HEK293 (cell line): ENCODE measurements at regions not wholly inside any gene's neighbourhood (a gene's known extent, or its start where the extent isn't known, plus 50 kb on each side); places are given as distances from the start of the nearest gene placed in this dataset.

Experiments
- CTCF ChIA-PET: fragments of 350-600 bp; formaldehyde crosslinking; extraction: SDS; loops from one replicate; lab custom pipeline; 2021; ENCODE audit warnings: antibody characterized with exemption; lab: Yijun Ruan, JAX
- POLR2A ChIA-PET: fragments of 300-600 bp; formaldehyde crosslinking; extraction: SDS; loops from one replicate; lab custom pipeline; 2020; ENCODE audit warnings: antibody characterized with exemption, inconsistent platforms; lab: Yijun Ruan, JAX
- H3K27ac ChIP-seq: fragments of 200-500 bp; sonication (Bioruptor generic); 2 replicates; pipeline ENCODE4 v1.5.1; 2014; ENCODE audit warnings: low read depth, low read length, control low read depth, inconsistent platforms; ENCODE audit errors: extremely low read depth
- H3K36me3 ChIP-seq, 2 experiments: fragments of 200-500 bp in 1 of 2; sonication (Bioruptor generic) in 1 of 2; 1 replicate in 1 of 2; 2 replicates in 1 of 2; pipeline ENCODE4 v1.5.1; 2014 to 2017; ENCODE audit warnings: inconsistent platforms in 2 of 2, low read length in 2 of 2; ENCODE audit not compliant: control insufficient read depth in 2 of 2, insufficient read depth in 1 of 2
- H3K4me1 ChIP-seq: fragments of 200-500 bp; sonication (Bioruptor generic); 2 replicates; pipeline ENCODE4 v1.5.1; 2014; ENCODE audit warnings: mild to moderate bottlenecking, low read length, inconsistent platforms; ENCODE audit not compliant: control insufficient read depth, insufficient read depth
- H3K4me3 ChIP-seq: 2 replicates; pipeline ENCODE4 v1.5.1; 2011; ENCODE audit warnings: low read depth, mild to moderate bottlenecking, control low read depth, low read length, moderate library complexity
- H3K9me3 ChIP-seq: fragments of 200-500 bp; sonication (Bioruptor generic); 2 replicates; pipeline ENCODE4 v1.5.1; 2014; ENCODE audit warnings: low read depth, low read length, inconsistent platforms; ENCODE audit not compliant: control insufficient read depth, insufficient read depth
- BCL11B ChIP-seq: fragments of 450-650 bp; formaldehyde crosslinking; IDR thresholded peaks from 2 replicates; pipeline ENCODE4 v1.5.1; 2016; ENCODE audit warnings: low read depth, missing biosample characterization, missing genetic modification characterization
- GLI4 ChIP-seq: fragments of 450-650 bp; formaldehyde crosslinking; IDR thresholded peaks from 2 replicates; pipeline ENCODE4 v1.5.1; 2016; ENCODE audit warnings: missing biosample characterization, missing genetic modification characterization
- HOXC10 ChIP-seq: sonication (generic); formaldehyde crosslinking; IDR thresholded peaks from 2 replicates; pipeline ENCODE4 v1.8.1; 2023; ENCODE audit warnings: mild to moderate bottlenecking, missing genetic modification reagents
- IKZF3 ChIP-seq: fragments of 450-650 bp; IDR thresholded peaks from 2 replicates; pipeline ENCODE4 v1.5.0; 2018; ENCODE audit warnings: missing biosample characterization, mild to moderate bottlenecking, missing genetic modification characterization, moderate library complexity
- KLF16 ChIP-seq: fragments of 450-650 bp; formaldehyde crosslinking; IDR thresholded peaks from 2 replicates; pipeline ENCODE4 v1.5.1; 2017; ENCODE audit warnings: missing biosample characterization, missing genetic modification characterization
- MYNN ChIP-seq: fragments of 450-650 bp; formaldehyde crosslinking; IDR thresholded peaks from 2 replicates; pipeline ENCODE4 v1.5.1; 2016; ENCODE audit warnings: missing biosample characterization, missing genetic modification characterization, borderline replicate concordance
- PRDM1 ChIP-seq: fragments of 450-650 bp; formaldehyde crosslinking; IDR thresholded peaks from 2 replicates; pipeline ENCODE4; 2016; ENCODE audit warnings: missing biosample characterization, missing genetic modification characterization
- TRIM28 ChIP-seq: IDR thresholded peaks from 2 replicates; pipeline ENCODE4 v1.6.1; 2011; ENCODE audit warnings: low read length, control low read depth, borderline replicate concordance
- ZFP41 ChIP-seq: fragments of 450-650 bp; formaldehyde crosslinking; IDR thresholded peaks from 2 replicates; pipeline ENCODE4 v1.5.1; 2016; ENCODE audit warnings: missing biosample characterization, missing genetic modification characterization, borderline replicate concordance
- ZFP69B ChIP-seq: fragments of 450-650 bp; formaldehyde crosslinking; IDR thresholded peaks from 2 replicates; pipeline ENCODE4 v1.5.1; 2016; ENCODE audit warnings: missing biosample characterization, missing genetic modification characterization
- ZNF146 ChIP-seq: fragments of 450-650 bp; formaldehyde crosslinking; IDR thresholded peaks from 2 replicates; pipeline ENCODE4 v1.5.1; 2016; ENCODE audit warnings: missing biosample characterization, missing genetic modification characterization
- ZNF155 ChIP-seq: fragments of 450-650 bp; formaldehyde crosslinking; IDR thresholded peaks from 2 replicates; pipeline ENCODE4 v1.5.1; 2016; ENCODE audit warnings: missing biosample characterization, missing genetic modification characterization
- ZNF2 ChIP-seq: fragments of 450-650 bp; formaldehyde crosslinking; IDR thresholded peaks from 2 replicates; pipeline ENCODE4 v1.5.1; 2016; ENCODE audit warnings: missing biosample characterization, missing genetic modification characterization
- ZNF223 ChIP-seq: fragments of 450-650 bp; formaldehyde crosslinking; IDR thresholded peaks from 2 replicates; pipeline ENCODE4 v1.5.1; 2016; ENCODE audit warnings: missing biosample characterization, missing genetic modification characterization
- ZNF302 ChIP-seq: fragments of 450-650 bp; formaldehyde crosslinking; IDR thresholded peaks from 2 replicates; pipeline ENCODE4 v1.5.1; 2016; ENCODE audit warnings: missing biosample characterization, missing genetic modification characterization, low read depth
- ZNF335 ChIP-seq: fragments of 450-650 bp; formaldehyde crosslinking; conservative IDR thresholded peaks from 2 replicates; pipeline ENCODE4 v1.5.1; 2016; ENCODE audit warnings: missing biosample characterization, missing genetic modification characterization
- ZNF391 ChIP-seq: fragments of 450-650 bp; formaldehyde crosslinking; IDR thresholded peaks from 2 replicates; pipeline ENCODE4 v1.5.1; 2016; ENCODE audit warnings: low read depth, missing biosample characterization, missing genetic modification characterization, borderline replicate concordance
- ZNF501 ChIP-seq: fragments of 450-650 bp; formaldehyde crosslinking; IDR thresholded peaks from 2 replicates; pipeline ENCODE4 v1.5.1; 2016; ENCODE audit warnings: missing biosample characterization, missing genetic modification characterization
- ZNF624 ChIP-seq: fragments of 450-650 bp; formaldehyde crosslinking; IDR thresholded peaks from 2 replicates; pipeline ENCODE4 v1.5.1; 2017; ENCODE audit warnings: missing biosample characterization, missing genetic modification characterization
- ZNF837 ChIP-seq: fragments of 450-650 bp; formaldehyde crosslinking; IDR thresholded peaks from 2 replicates; pipeline ENCODE4 v1.5.1; 2016; ENCODE audit warnings: missing biosample characterization, missing genetic modification characterization
- TF ChIP-seq, protein P1 (sequence below): fragments of 450-650 bp; formaldehyde crosslinking; IDR thresholded peaks from 2 replicates; pipeline ENCODE4 v1.5.1; 2016; ENCODE audit warnings: missing biosample characterization, missing genetic modification characterization, borderline replicate concordance
- TF ChIP-seq, protein P2 (sequence below): fragments of 450-650 bp; formaldehyde crosslinking; IDR thresholded peaks from 2 replicates; pipeline ENCODE4 v1.5.1; 2016; ENCODE audit warnings: missing biosample characterization, missing genetic modification characterization
- TF ChIP-seq, protein P3 (sequence below): fragments of 450-650 bp; formaldehyde crosslinking; IDR thresholded peaks from 2 replicates; pipeline ENCODE4 v1.5.1; 2016; ENCODE audit warnings: missing biosample characterization, missing genetic modification characterization, borderline replicate concordance

DNA sequence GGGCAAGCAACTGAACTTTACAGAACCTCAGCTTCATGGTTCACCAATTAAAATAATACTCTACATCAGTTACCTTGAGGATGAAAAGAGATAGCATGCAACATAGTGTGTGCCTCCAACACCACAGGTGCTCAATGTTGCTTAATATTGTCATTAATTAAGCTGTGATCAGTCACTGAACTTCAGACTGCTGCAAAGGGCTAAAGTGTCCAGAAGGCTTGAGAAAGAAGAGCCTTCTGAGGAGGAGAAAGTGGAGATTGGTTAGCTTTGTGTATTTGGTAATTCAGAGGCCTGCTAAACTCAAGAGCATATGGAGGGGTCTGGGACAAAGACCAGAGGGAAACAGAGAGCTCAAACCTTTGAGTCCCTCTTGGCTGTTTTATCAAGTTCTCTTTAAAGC lies 66.3 kb upstream of the SELENOP start (continued):
- TF ChIP-seq ZNF335 (tag by site-specific recombination) = no peak
- TF ChIP-seq ZNF2 (tag by site-specific recombination) = no peak
- TF ChIP-seq, protein P1, sequence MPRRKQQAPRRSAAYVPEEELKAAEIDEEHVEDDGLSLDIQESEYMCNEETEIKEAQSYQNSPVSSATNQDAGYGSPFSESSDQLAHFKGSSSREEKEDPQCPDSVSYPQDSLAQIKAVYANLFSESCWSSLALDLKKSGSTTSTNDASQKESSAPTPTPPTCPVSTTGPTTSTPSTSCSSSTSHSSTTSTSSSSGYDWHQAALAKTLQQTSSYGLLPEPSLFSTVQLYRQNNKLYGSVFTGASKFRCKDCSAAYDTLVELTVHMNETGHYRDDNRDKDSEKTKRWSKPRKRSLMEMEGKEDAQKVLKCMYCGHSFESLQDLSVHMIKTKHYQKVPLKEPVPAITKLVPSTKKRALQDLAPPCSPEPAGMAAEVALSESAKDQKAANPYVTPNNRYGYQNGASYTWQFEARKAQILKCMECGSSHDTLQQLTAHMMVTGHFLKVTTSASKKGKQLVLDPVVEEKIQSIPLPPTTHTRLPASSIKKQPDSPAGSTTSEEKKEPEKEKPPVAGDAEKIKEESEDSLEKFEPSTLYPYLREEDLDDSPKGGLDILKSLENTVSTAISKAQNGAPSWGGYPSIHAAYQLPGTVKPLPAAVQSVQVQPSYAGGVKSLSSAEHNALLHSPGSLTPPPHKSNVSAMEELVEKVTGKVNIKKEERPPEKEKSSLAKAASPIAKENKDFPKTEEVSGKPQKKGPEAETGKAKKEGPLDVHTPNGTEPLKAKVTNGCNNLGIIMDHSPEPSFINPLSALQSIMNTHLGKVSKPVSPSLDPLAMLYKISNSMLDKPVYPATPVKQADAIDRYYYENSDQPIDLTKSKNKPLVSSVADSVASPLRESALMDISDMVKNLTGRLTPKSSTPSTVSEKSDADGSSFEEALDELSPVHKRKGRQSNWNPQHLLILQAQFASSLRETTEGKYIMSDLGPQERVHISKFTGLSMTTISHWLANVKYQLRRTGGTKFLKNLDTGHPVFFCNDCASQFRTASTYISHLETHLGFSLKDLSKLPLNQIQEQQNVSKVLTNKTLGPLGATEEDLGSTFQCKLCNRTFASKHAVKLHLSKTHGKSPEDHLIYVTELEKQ (tag by site-specific recombination) = no peak
- no peak for TF ChIP-seq MYNN (tag by site-specific recombination)
- TF ChIP-seq ZNF624 (tag by site-specific recombination) = no peak
- no peak for TF ChIP-seq ZNF837 (tag by site-specific recombination)

DNA sequence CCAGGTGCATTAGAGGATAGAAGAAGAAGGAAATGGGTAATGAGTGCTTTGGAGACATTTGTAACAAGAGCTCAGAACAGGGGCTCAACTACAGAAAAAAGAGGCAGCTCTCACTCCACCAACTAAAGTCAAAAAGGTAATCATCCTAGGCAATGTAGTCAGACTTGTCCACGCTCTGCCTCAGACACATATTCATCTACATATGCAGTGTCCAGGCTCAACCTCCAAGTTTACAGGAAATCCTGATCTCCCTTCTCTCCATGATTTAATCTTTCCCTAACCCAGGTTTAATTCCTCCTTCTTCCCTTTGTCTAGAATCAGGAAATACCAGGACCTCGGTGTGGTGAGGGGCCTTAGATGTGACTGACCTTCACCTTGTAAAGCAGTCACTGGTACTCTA lies 65.7 kb upstream of the SELENOP start:
- Histone ChIP-seq H3K4me3 (no peak overlapping the region), H3K36me3 (no peaks in the 10 kb centered on the region), H3K4me1 (no peaks in the 10 kb centered on the region), H3K27ac (no peak overlapping the region), H3K9me3 (no peaks in the 10 kb centered on the region)
- POLR2A ChIA-PET = no interaction called here
- no peak for TF ChIP-seq ZNF391 (tag by site-specific recombination)
- no peak for TF ChIP-seq ZNF155 (tag by site-specific recombination)
- no peak for TF ChIP-seq ZFP41 (tag by site-specific recombination)
- no peak for TF ChIP-seq BCL11B
- no peak for TF ChIP-seq PRDM1 (tag by site-specific recombination)
- no peak for TF ChIP-seq ZNF223 (tag by site-specific recombination)
- no peak for TF ChIP-seq IKZF3 (tag by site-specific recombination)
- CTCF ChIA-PET = interaction anchor here (0.6 kb wide), 2 partner anchors 19 to 110 kb away, joined by 3 to 5 read pairs; no protein-coding TSS in a partner anchor

DNA sequence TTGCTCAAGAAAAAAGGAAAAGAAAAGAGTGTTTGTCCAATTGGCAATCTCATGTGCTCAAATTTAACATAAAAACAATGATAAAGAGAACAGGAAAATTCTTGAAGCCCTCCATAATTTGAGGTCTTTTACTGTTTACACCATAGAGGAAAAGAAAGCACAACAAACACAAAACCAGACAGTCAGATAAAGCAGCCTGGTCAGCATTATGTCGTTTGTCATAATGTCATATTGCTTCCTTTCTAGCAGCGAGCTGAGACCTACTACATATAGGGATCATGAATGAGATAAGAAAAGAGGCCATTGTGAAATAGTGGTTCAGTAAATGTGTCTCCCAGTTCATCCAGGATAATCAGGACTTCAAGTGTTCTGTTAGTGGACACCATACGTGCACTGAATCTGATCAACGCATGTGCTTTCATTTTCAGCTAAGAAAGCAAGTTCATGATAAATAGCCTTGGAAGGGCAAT lies 64.7 kb upstream of the SELENOP start:
- no peaks in the 10 kb centered on the region for H3K4me1 ChIP-seq
- POLR2A ChIA-PET = no interaction called here
- H3K9me3 ChIP-seq = no peaks in the 10 kb centered on the region
- TF ChIP-seq TRIM28 (0 out of 2 replicates have a peak, but pooled peaks have one; percentile 51), HOXC10 (no peak)
- no peak overlapping the region for H3K27ac ChIP-seq
- no peak overlapping the region for H3K4me3 ChIP-seq
- H3K36me3 ChIP-seq = no peaks in the 10 kb centered on the region
- CTCF ChIA-PET = interaction anchor here (0.6 to 1.9 kb wide), 3 partner anchors 15 to 273 kb away, joined by 3 to 4 read pairs (median 4); no protein-coding TSS in a partner anchor

DNA sequence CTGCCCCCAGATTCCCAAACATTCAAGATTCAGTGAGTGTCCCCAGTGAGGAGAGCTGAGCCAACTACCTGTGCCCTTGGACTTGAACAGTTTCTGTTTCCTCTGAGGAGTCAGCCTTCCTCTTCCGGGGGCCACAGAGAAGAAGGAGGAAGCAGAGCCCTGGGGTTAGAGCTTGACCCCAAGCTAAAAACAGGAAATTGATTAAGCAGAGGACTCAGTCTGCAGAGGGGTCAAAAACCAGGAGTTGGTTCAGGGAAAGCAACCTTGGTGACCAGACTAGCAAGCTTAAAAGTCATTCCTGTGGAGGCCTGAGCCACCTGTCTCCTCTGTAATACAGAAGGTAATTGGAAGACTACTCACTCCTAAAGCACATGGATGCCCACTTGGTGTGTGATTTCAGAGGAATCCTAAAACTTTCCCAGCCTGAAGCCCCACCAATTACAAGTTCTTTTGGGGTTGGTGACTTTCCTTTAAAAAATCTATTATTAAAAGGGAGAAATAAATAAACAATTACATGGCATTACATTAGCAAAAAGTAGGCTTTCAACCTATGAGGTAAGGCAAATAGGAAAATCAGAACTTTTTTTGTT lies 64.2 kb upstream of the SELENOP start:
- Histone ChIP-seq H3K4me1 (no peaks in the 10 kb centered on the region), H3K27ac (no peak overlapping the region), H3K36me3 (no peaks in the 10 kb centered on the region), H3K4me3 (no peak overlapping the region), H3K9me3 (no peaks in the 10 kb centered on the region)
- POLR2A ChIA-PET = no interaction called here
- CTCF ChIA-PET = interaction anchor here (0.6 to 1.9 kb wide), 5 partner anchors 15 to 272 kb away, joined by 3 to 4 read pairs (median 3); no protein-coding TSS in a partner anchor
- TF ChIP-seq ZNF501 = no peak
- TF ChIP-seq ZNF302 (tag by site-specific recombination) = no peak
- TF ChIP-seq, protein P2, sequence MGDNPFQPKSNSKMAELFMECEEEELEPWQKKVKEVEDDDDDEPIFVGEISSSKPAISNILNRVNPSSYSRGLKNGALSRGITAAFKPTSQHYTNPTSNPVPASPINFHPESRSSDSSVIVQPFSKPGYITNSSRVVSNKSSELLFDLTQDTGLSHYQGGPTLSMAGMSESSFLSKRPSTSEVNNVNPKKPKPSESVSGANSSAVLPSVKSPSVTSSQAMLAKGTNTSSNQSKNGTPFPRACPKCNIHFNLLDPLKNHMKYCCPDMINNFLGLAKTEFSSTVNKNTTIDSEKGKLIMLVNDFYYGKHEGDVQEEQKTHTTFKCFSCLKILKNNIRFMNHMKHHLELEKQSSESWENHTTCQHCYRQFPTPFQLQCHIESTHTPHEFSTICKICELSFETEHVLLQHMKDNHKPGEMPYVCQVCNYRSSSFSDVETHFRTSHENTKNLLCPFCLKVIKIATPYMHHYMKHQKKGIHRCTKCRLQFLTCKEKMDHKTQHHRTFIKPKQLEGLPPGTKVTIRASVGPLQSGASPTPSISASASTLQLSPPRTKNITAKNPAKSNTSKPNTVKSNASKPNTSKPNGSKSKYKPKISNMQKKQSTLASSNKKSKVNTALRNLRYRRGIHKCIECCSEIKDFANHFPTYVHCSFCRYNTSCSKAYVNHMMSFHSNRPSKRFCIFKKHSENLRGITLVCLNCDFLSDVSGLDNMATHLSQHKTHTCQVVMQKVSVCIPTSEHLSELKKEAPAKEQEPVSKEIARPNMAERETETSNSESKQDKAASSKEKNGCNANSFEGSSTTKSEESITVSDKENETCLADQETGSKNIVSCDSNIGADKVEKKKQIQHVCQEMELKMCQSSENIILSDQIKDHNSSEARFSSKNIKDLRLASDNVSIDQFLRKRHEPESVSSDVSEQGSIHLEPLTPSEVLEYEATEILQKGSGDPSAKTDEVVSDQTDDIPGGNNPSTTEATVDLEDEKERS = no peak
- no peak for TF ChIP-seq ZNF146 (tag by site-specific recombination)
- TF ChIP-seq, protein P3, sequence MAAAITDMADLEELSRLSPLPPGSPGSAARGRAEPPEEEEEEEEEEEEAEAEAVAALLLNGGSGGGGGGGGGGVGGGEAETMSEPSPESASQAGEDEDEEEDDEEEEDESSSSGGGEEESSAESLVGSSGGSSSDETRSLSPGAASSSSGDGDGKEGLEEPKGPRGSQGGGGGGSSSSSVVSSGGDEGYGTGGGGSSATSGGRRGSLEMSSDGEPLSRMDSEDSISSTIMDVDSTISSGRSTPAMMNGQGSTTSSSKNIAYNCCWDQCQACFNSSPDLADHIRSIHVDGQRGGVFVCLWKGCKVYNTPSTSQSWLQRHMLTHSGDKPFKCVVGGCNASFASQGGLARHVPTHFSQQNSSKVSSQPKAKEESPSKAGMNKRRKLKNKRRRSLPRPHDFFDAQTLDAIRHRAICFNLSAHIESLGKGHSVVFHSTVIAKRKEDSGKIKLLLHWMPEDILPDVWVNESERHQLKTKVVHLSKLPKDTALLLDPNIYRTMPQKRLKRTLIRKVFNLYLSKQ = no peak
- TF ChIP-seq ZFP69B (tag by site-specific recombination) = no peak
- TF ChIP-seq KLF16 (tag by site-specific recombination) = no peak
- TF ChIP-seq GLI4 = no peak
